ENCODE measurements at regions not wholly inside any gene's neighbourhood (a gene's known extent, or its start where the extent isn't known, plus 50 kb on each side); places are given as distances from the start of the nearest gene placed in this dataset.

- Histone ChIP-seq H2BK5ac (ENCODE audit: low read depth, low read length) (no peak overlapping the region), H2AFZ (ENCODE audit: low read length) (no peak overlapping the region), H4K91ac (replicated peaks; ENCODE audit: insufficient read length, low read length) (no peak overlapping the region), H2BK120ac (replicated peaks; ENCODE audit: low read depth, low read length) (no peak overlapping the region), H3K9me3 (ENCODE audit: insufficient read depth in 2 of 2, low read depth in 1 of 2, low read length in 1 of 2) (no peaks in the 10 kb centered on the region), H3K79me2 (ENCODE audit: control insufficient read depth in 1 of 2, insufficient read depth in 2 of 2, low read length in 2 of 2) (no peaks in the 10 kb centered on the region), H4K20me1 (replicated peaks in 1 of 2; ENCODE audit: control insufficient read depth in 1 of 2, insufficient read depth in 2 of 2, low read length in 2 of 2) (no peaks in the 10 kb centered on the region), H3K56ac (replicated peaks; ENCODE audit: insufficient read length, low read depth, low read length) (no peak overlapping the region), H3K4me3 (ENCODE audit: extremely low read depth in 1 of 4, insufficient read depth in 2 of 4, low read depth in 3 of 4, low read length in 4 of 4) (no peak overlapping the region), H3K18ac (ENCODE audit: extremely low read depth, low read length) (no peak overlapping the region), H2BK15ac (ENCODE audit: low read length) (no peak overlapping the region), H2AK5ac (ENCODE audit: low read depth, low read length) (no peak overlapping the region), H3K79me1 (ENCODE audit: low read depth, low read length) (no peaks in the 10 kb centered on the region), H3K23ac (ENCODE audit: insufficient read length) (no peak overlapping the region), H3K4me2 (ENCODE audit: insufficient read depth in 1 of 2, low read depth in 2 of 2, low read length in 2 of 2) (no peak overlapping the region), H3K4ac (replicated peaks; ENCODE audit: insufficient read length, low read depth, low read length) (no peak overlapping the region), H4K5ac (ENCODE audit: insufficient read length, low read depth, low read length) (no peak overlapping the region), H3K9ac (replicated peaks in 1 of 4; ENCODE audit: extremely low read depth in 1 of 4, low read depth in 3 of 4, low read length in 3 of 4) (no peak overlapping the region), H3K27me3 (replicated peaks in 1 of 4; ENCODE audit: control insufficient read depth in 3 of 4, extremely low read depth in 1 of 4, insufficient read depth in 3 of 4, low read length in 3 of 4) (no peaks in the 10 kb centered on the region), H3K4me1 (replicated peaks in 1 of 4; ENCODE audit: control insufficient read depth in 3 of 4, insufficient read depth in 4 of 4, low read length in 3 of 4) (no peaks in the 10 kb centered on the region), H4K8ac (ENCODE audit: extremely low read depth, insufficient read depth, low read length) (no peak overlapping the region), H3K27ac (ENCODE audit: low read depth, low read length) (no peak overlapping the region), H3K14ac (ENCODE audit: insufficient read length) (no peak overlapping the region), H3K36me3 (ENCODE audit: control insufficient read depth in 2 of 4, insufficient read depth in 4 of 4, low read length in 3 of 4) (no peaks in the 10 kb centered on the region), H2BK12ac (ENCODE audit: low read depth, low read length) (no peak overlapping the region; the same call in 1 of the 2 replicates), H2BK20ac (ENCODE audit: low read length) (no peak overlapping the region), H3K23me2 (ENCODE audit: low read depth, low read length) (no peaks in the 10 kb centered on the region)
- DNase-seq (ENCODE audit: low read depth in 1 of 2, low spot score in 2 of 2) (no peak), FAIRE-seq (no peak)
- ChIA-PET POLR2A (ENCODE audit: partially characterized antibody) (interaction anchor here (0.9 to 1.4 kb wide), 2 partner anchors 12 to 19 kb away, joined by 3 read pairs; no protein-coding TSS in a partner anchor), CTCF (ENCODE audit: partially characterized antibody) (interaction anchor here (1.0 to 1.4 kb wide), 5 partner anchors 8 to 183 kb away, joined by 3 to 5 read pairs (median 4); no protein-coding TSS in a partner anchor)
- no peak for TF ChIP-seq NANOG (IDR thresholded peaks at IDR 0.05; ENCODE audit: insufficient read depth, low read depth, low read length, poor library complexity, severe bottlenecking)
- peak; percentile 24 to 40 for TF ChIP-seq RAD21 (IDR thresholded peaks at IDR 0.05 in 1 of 2, conservative IDR thresholded peaks at IDR 0.05 in 1 of 2; ENCODE audit: low read depth in 2 of 2, low read length in 2 of 2)
- WGBS, 2 experiments (ENCODE audit: extremely low coverage in 1 of 2, insufficient coverage in 1 of 2, insufficient read length in 1 of 2, insufficient replicate concordance in 2 of 2, low coverage in 1 of 2, low lambda C conversion rate in 2 of 2, missing lambda C conversion rate in 1 of 2) = 96% methylated on average over 2 of the region's 2 CpGs; no CpG with 5 or more reads in 1 of the 2 experiments
These were observed 302.2 kb upstream of the DDX18 start for GRCh38 chr2:117512307-117512706.
